ENCODE measurements at regions not wholly inside any gene's neighbourhood (a gene's known extent, or its start where the extent isn't known, plus 50 kb on each side); places are given as distances from the start of the nearest gene placed in this dataset.

- no peak for TF ChIP-seq ZNF788 (CRISPR knock-in tag; IDR thresholded peaks at IDR 0.05; ENCODE audit: borderline replicate concordance)
- TF ChIP-seq ZBTB46 (CRISPR knock-in tag; IDR thresholded peaks at IDR 0.05; ENCODE audit: borderline replicate concordance), result no peak
- TF ChIP-seq RORA (CRISPR knock-in tag; IDR thresholded peaks at IDR 0.05), result no peak
- TF ChIP-seq JUN (CRISPR knock-in tag; IDR thresholded peaks at IDR 0.05), result peak; percentile 66; the same call in 1 of the 2 replicates
- TF ChIP-seq MTA1 (CRISPR knock-in tag; IDR thresholded peaks at IDR 0.05; ENCODE audit: borderline replicate concordance), result no peak
- peak; percentile 65 for TF ChIP-seq GATAD2A (CRISPR knock-in tag; IDR thresholded peaks at IDR 0.05)
- TF ChIP-seq RNF2 (conservative IDR thresholded peaks at IDR 0.05; ENCODE audit: low read depth), result no peak
- TF ChIP-seq NR2F6 (IDR thresholded peaks at IDR 0.05), result peak; percentile 91
- peak; percentile 92 for TF ChIP-seq NR2F6 (CRISPR knock-in tag; IDR thresholded peaks at IDR 0.05)
- TF ChIP-seq MED1 (CRISPR knock-in tag; IDR thresholded peaks at IDR 0.05), result peak; percentile 56
- TF ChIP-seq PITX1 (CRISPR knock-in tag; IDR thresholded peaks at IDR 0.05), result no peak
- TF ChIP-seq PPARG (CRISPR knock-in tag; conservative IDR thresholded peaks at IDR 0.05), result peak; percentile 78
- TF ChIP-seq REST (IDR thresholded peaks at IDR 0.05; ENCODE audit: borderline replicate concordance in 1 of 2, low read depth in 1 of 2, low read length in 2 of 2), result no peak
- no peak for TF ChIP-seq BRD4 (CRISPR knock-in tag; IDR thresholded peaks at IDR 0.05)
- no peak for TF ChIP-seq ZNF800 (CRISPR knock-in tag; IDR thresholded peaks at IDR 0.05)
- no peak for TF ChIP-seq ZBTB42 (CRISPR knock-in tag; IDR thresholded peaks at IDR 0.05)
- no peak for TF ChIP-seq SNAI1 (CRISPR knock-in tag; IDR thresholded peaks at IDR 0.05; ENCODE audit: borderline replicate concordance)
- no peak for TF ChIP-seq RFX5 (IDR thresholded peaks at IDR 0.05; ENCODE audit: low read depth, low read length)
- peak; percentile 68 for TF ChIP-seq HDAC2 (CRISPR knock-in tag; IDR thresholded peaks at IDR 0.05)
- no peak for TF ChIP-seq NRL (CRISPR knock-in tag; IDR thresholded peaks at IDR 0.05; ENCODE audit: borderline replicate concordance)
- TF ChIP-seq, protein P1, sequence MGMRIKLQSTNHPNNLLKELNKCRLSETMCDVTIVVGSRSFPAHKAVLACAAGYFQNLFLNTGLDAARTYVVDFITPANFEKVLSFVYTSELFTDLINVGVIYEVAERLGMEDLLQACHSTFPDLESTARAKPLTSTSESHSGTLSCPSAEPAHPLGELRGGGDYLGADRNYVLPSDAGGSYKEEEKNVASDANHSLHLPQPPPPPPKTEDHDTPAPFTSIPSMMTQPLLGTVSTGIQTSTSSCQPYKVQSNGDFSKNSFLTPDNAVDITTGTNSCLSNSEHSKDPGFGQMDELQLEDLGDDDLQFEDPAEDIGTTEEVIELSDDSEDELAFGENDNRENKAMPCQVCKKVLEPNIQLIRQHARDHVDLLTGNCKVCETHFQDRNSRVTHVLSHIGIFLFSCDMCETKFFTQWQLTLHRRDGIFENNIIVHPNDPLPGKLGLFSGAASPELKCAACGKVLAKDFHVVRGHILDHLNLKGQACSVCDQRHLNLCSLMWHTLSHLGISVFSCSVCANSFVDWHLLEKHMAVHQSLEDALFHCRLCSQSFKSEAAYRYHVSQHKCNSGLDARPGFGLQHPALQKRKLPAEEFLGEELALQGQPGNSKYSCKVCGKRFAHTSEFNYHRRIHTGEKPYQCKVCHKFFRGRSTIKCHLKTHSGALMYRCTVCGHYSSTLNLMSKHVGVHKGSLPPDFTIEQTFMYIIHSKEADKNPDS (CRISPR knock-in tag; IDR thresholded peaks at IDR 0.05), result no peak
- TF ChIP-seq RAD51 (IDR thresholded peaks at IDR 0.05; ENCODE audit: borderline replicate concordance), result no peak
- no peak for TF ChIP-seq ISL2 (CRISPR knock-in tag; IDR thresholded peaks at IDR 0.05)
- TF ChIP-seq, protein P2, sequence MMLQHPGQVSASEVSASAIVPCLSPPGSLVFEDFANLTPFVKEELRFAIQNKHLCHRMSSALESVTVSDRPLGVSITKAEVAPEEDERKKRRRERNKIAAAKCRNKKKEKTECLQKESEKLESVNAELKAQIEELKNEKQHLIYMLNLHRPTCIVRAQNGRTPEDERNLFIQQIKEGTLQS (CRISPR knock-in tag; IDR thresholded peaks at IDR 0.05), result peak; percentile 39; the same call in 1 of the 2 replicates
Measured at GRCh38 chr4:13236485-13236884, 247.7 kb downstream of the RAB28 start (continued).

Data from HepG2 (cell line).